ENCODE measurements at regions not wholly inside any gene's neighbourhood (a gene's known extent, or its start where the extent isn't known, plus 50 kb on each side); places are given as distances from the start of the nearest gene placed in this dataset.
"Not testable (repeated sequence)": the region's sequence is repeated elsewhere in the genome, so short reads cannot be mapped to it uniquely, and the experiment has no call there.

- no peak for DNase-seq (ENCODE audit: low spot score)
Measured at GRCh38 chr3:26763723-26764122, 141.2 kb downstream of the LRRC3B start.

- no peak for DNase-seq (ENCODE audit: low spot score)
Measured at GRCh38 chr3:26766031-26766430, 143.5 kb downstream of the LRRC3B start.

GRCh38 chr3:26768068-26768651, 145.6 kb downstream of the LRRC3B start:
- DNase-seq (ENCODE audit: low spot score), result no peak

- DNase-seq (ENCODE audit: low spot score), result no peak
Measured at GRCh38 chr3:26799679-26800317, 177.2 kb downstream of the LRRC3B start.

GRCh38 chr3:26807272-26807671, 184.7 kb downstream of the LRRC3B start:
- DNase-seq (ENCODE audit: low spot score), result no peak

- DNase-seq (ENCODE audit: low spot score), result no peak
Measured at GRCh38 chr3:26825454-26825853, 202.9 kb downstream of the LRRC3B start.

GRCh38 chr3:26827169-26827568, 204.6 kb downstream of the LRRC3B start:
- no peak for DNase-seq (ENCODE audit: low spot score)

GRCh38 chr3:26838026-26838425, 215.5 kb downstream of the LRRC3B start:
- no peak for DNase-seq (ENCODE audit: low spot score)

- DNase-seq (ENCODE audit: low spot score), result no peak
Measured at GRCh38 chr3:26839001-26839400, 216.4 kb downstream of the LRRC3B start.

GRCh38 chr3:26840272-26840870, 217.8 kb downstream of the LRRC3B start:
- DNase-seq (ENCODE audit: low spot score), result no peak

GRCh38 chr3:26845194-26845593, 222.6 kb downstream of the LRRC3B start:
- DNase-seq (ENCODE audit: low spot score), result no peak

GRCh38 chr3:26847680-26848079, 225.1 kb downstream of the LRRC3B start:
- no peak for DNase-seq (ENCODE audit: low spot score)

- no peak for DNase-seq (ENCODE audit: low spot score)
Measured at GRCh38 chr3:26894443-26894842, 271.9 kb downstream of the LRRC3B start.

GRCh38 chr3:26915208-26915607, 292.6 kb downstream of the LRRC3B start:
- DNase-seq (ENCODE audit: low spot score), result no peak

- peak; percentile 4 for DNase-seq (ENCODE audit: low spot score)
Measured at GRCh38 chr3:26920646-26921478, 298.3 kb downstream of the LRRC3B start.

- DNase-seq (ENCODE audit: low spot score), result no peak
Measured at GRCh38 chr3:26931896-26932295, 309.3 kb downstream of the LRRC3B start.

GRCh38 chr3:26932752-26933151, 310.2 kb downstream of the LRRC3B start:
- DNase-seq (ENCODE audit: low spot score), result no peak

GRCh38 chr3:26945480-26945879, 322.9 kb downstream of the LRRC3B start:
- not testable (repeated sequence) for DNase-seq (ENCODE audit: low spot score)

GRCh38 chr3:26960382-26960781, 337.8 kb downstream of the LRRC3B start:
- DNase-seq (ENCODE audit: low spot score), result no peak

- DNase-seq (ENCODE audit: low spot score), result no peak
Measured at GRCh38 chr3:26962492-26963360, 340.2 kb downstream of the LRRC3B start.

GRCh38 chr3:26963361-26963743, 340.8 kb downstream of the LRRC3B start:
- no peak for DNase-seq (ENCODE audit: low spot score)

- no peak for DNase-seq (ENCODE audit: low spot score)
Measured at GRCh38 chr3:26964313-26964712, 341.7 kb downstream of the LRRC3B start.

Data from A172 (cell line).